CD4-positive, alpha-beta T cell (primary cell): ENCODE measurements at regions not wholly inside any gene's neighbourhood (a gene's known extent, or its start where the extent isn't known, plus 50 kb on each side); places are given as distances from the start of the nearest gene placed in this dataset.

Source experiments
- ATAC-seq: fragments of 200-7000 bp; cut with Tn5 transposase; one replicate; pipeline ENCODE4 v1.10.0; 2022; ENCODE audit warnings: mild to moderate bottlenecking; ENCODE audit not compliant: poor library complexity
- CTCF ChIA-PET: fragments of 350-600 bp; sonication (Branson Sonifier 250); formaldehyde crosslinking; loops from one replicate; lab custom pipeline; 2021; ENCODE audit warnings: antibody characterized with exemption, inconsistent platforms; lab: Charles Lee
- POLR2A ChIA-PET: fragments of 350-600 bp; sonication (Branson Sonifier 250); formaldehyde crosslinking; loops from one replicate; lab custom pipeline; 2021; ENCODE audit warnings: antibody characterized with exemption, inconsistent platforms; lab: Charles Lee
- DNase-seq, 14 experiments: peaks; one replicate each; pipeline ENCODE4 v3.0.0-alpha.2; 2013 to 2020; ENCODE audit warnings: mixed read lengths in 2 of 14
- H3K27ac ChIP-seq, 2 donors: one replicate each; pipeline versions ENCODE4 v1.5.1 to v1.7.0; 2013; ENCODE audit warnings: low read length in 2 of 2, low read depth in 1 of 2, mild to moderate bottlenecking in 1 of 2
- H3K27me3 ChIP-seq, 2 experiments: 1 replicate in 1 of 2; 2 replicates in 1 of 2; pipeline versions ENCODE4 v1.6.1 to v1.7.0; 2013; ENCODE audit warnings: low read length in 2 of 2, control low read depth in 1 of 2, mild to moderate bottlenecking in 1 of 2, moderate library complexity in 1 of 2; ENCODE audit not compliant: insufficient read depth in 2 of 2, control insufficient read depth in 1 of 2
- H3K36me3 ChIP-seq: one replicate; pipeline ENCODE4 v1.6.1; 2013; ENCODE audit warnings: low read length, control low read depth; ENCODE audit not compliant: insufficient read depth
- H3K4me1 ChIP-seq: one replicate; pipeline ENCODE4 v1.6.1; 2013; ENCODE audit warnings: low read length, control low read depth; ENCODE audit not compliant: insufficient read depth
- H3K4me3 ChIP-seq: one replicate; pipeline ENCODE4 v1.5.1; 2013; ENCODE audit warnings: mild to moderate bottlenecking, low read length, moderate library complexity
- H3K9me3 ChIP-seq, 2 experiments: 1 replicate in 1 of 2; 2 replicates in 1 of 2; pipeline versions ENCODE4 v1.6.1 to v1.7.0; 2013; ENCODE audit warnings: low read length in 2 of 2, mild to moderate bottlenecking in 2 of 2, control low read depth in 1 of 2, moderate library complexity in 1 of 2; ENCODE audit not compliant: control insufficient read depth in 1 of 2, insufficient read depth in 1 of 2
- H3K27ac Mint-ChIP-seq: one replicate; pipeline ENCODE4 v1.8.0; 2020; ENCODE audit warnings: mixed read lengths
- H3K27me3 Mint-ChIP-seq: one replicate; pipeline ENCODE4 v1.8.0; 2021; ENCODE audit warnings: mixed read lengths
- H3K36me3 Mint-ChIP-seq: one replicate; pipeline ENCODE4 v1.8.0; 2021; ENCODE audit warnings: low read depth, mixed read lengths
- H3K4me1 Mint-ChIP-seq: one replicate; pipeline ENCODE4 v1.8.0; 2021; ENCODE audit warnings: low read depth, mixed read lengths
- H3K4me3 Mint-ChIP-seq: one replicate; pipeline ENCODE4 v1.8.0; 2020; ENCODE audit warnings: mild to moderate bottlenecking, mixed read lengths
- H3K9me3 Mint-ChIP-seq: one replicate; pipeline ENCODE4 v1.8.0; 2020; ENCODE audit warnings: mixed read lengths
- CTCF ChIP-seq: fragments of 200-600 bp; IDR thresholded peaks from one replicate; pipeline ENCODE4 v1.8.0; 2022; ENCODE audit warnings: antibody characterized with exemption, mild to moderate bottlenecking
- intact Hi-C, 2 experiments: fragments of 100-400 bp; cut with DNase I in 1 of 2; cut with micrococcal nuclease in 1 of 2; formaldehyde crosslinking; loops; one replicate each; pipeline versions ENCODE4 v1.15.1 to v1.9.0; 2023 to 2025; cut with DNase I, micrococcal nuclease

- no peaks in the 10 kb centered on the region for H3K36me3 ChIP-seq
- no peaks in the 10 kb centered on the region for H3K4me1 ChIP-seq
- Mint-ChIP-seq H3K9me3 (no peaks in the 10 kb centered on the region), H3K36me3 (no peaks in the 10 kb centered on the region), H3K4me1 (no peaks in the 10 kb centered on the region), H3K27me3 (no peaks in the 10 kb centered on the region), H3K4me3 (no peak overlapping the region), H3K27ac (no peak overlapping the region)
- no peaks in the 10 kb centered on the region for H3K9me3 ChIP-seq
- CTCF ChIA-PET, result no interaction called here
- intact Hi-C loops, result no loop called here
- TF ChIP-seq CTCF, result no peak
- no peak for DNase-seq
- H3K27me3 ChIP-seq, result no peaks in the 10 kb centered on the region
- ATAC-seq, result no peak
- H3K4me3 ChIP-seq, result no peak overlapping the region
- POLR2A ChIA-PET, result no interaction called here
- no peak overlapping the region for H3K27ac ChIP-seq
These were observed 178.6 kb downstream of the DUSP6 start for GRCh38 chr12:89173678-89174077.

- H3K36me3 Mint-ChIP-seq, result no peaks in the 10 kb centered on the region
- no peaks in the 10 kb centered on the region for H3K4me1 Mint-ChIP-seq
- ATAC-seq (no peak), DNase-seq (no peak)
- no peak overlapping the region for H3K4me3 Mint-ChIP-seq
- Histone ChIP-seq H3K36me3 (no peaks in the 10 kb centered on the region), H3K27ac (no peak overlapping the region), H3K9me3 (no peaks in the 10 kb centered on the region), H3K4me3 (no peak overlapping the region), H3K27me3 (no peaks in the 10 kb centered on the region), H3K4me1 (no peaks in the 10 kb centered on the region)
- H3K27ac Mint-ChIP-seq, result no peak overlapping the region
- ChIA-PET POLR2A (no interaction called here), CTCF (no interaction called here)
- H3K9me3 Mint-ChIP-seq, result no peaks in the 10 kb centered on the region
- TF ChIP-seq CTCF, result no peak
- H3K27me3 Mint-ChIP-seq, result no peaks in the 10 kb centered on the region
- intact Hi-C loops, result no loop called here
These were observed 179.2 kb downstream of the DUSP6 start for GRCh38 chr12:89173096-89173495.

- intact Hi-C loops, result no loop called here
- Mint-ChIP-seq H3K4me3 (no peak overlapping the region), H3K9me3 (no peaks in the 10 kb centered on the region), H3K27me3 (no peaks in the 10 kb centered on the region), H3K27ac (no peak overlapping the region), H3K36me3 (no peaks in the 10 kb centered on the region), H3K4me1 (no peaks in the 10 kb centered on the region)
- ATAC-seq (no peak), DNase-seq (no peak)
- Histone ChIP-seq H3K27me3 (no peaks in the 10 kb centered on the region), H3K9me3 (no peaks in the 10 kb centered on the region), H3K27ac (no peak overlapping the region), H3K36me3 (no peaks in the 10 kb centered on the region), H3K4me1 (no peaks in the 10 kb centered on the region), H3K4me3 (no peak overlapping the region)
- ChIA-PET POLR2A (no interaction called here), CTCF (no interaction called here)
- TF ChIP-seq CTCF, result no peak
These were observed 180.1 kb downstream of the DUSP6 start for GRCh38 chr12:89172224-89172623.
